Tibial artery (tissue), 4 donors: ENCODE measurements at regions not wholly inside any gene's neighbourhood (a gene's known extent, or its start where the extent isn't known, plus 50 kb on each side); places are given as distances from the start of the nearest gene placed in this dataset.

Experiments
- DNase-seq, 2 donors: peaks; one replicate each; pipeline ENCODE4 v3.0.0-alpha.2; 2019
- H3K27ac ChIP-seq, 2 donors: fragments of 200-600 bp; sonication (generic) in 1 of 2; 1 replicate in 1 of 2; 2 replicates in 1 of 2; pipeline ENCODE4 v1.5.1; 2018 to 2019; ENCODE audit warnings: mild to moderate bottlenecking in 1 of 2
- H3K27me3 ChIP-seq, 2 donors: fragments of 200-600 bp; sonication (generic) in 1 of 2; one replicate each; pipeline versions ENCODE4 v1.5.1 to v1.6.0; 2016 to 2019
- H3K36me3 ChIP-seq, 3 donors: fragments of 200-600 bp; sonication (generic) in 2 of 3; one replicate each; pipeline ENCODE4 v1.5.1; 2016 to 2019; ENCODE audit warnings: mild to moderate bottlenecking in 2 of 3
- H3K4me1 ChIP-seq, 4 donors: fragments of 200-600 bp; sonication (generic) in 2 of 4; 1 replicate in 3 of 4; 2 replicates in 1 of 4; pipeline ENCODE4 v1.5.1; 2016 to 2019
- H3K4me3 ChIP-seq, 2 donors: fragments of 200-600 bp; sonication (generic) in 1 of 2; 1 replicate in 1 of 2; 2 replicates in 1 of 2; pipeline ENCODE4 v1.5.1; 2018 to 2019; ENCODE audit warnings: mild to moderate bottlenecking in 2 of 2
- H3K9me3 ChIP-seq, 3 donors: fragments of 200-600 bp; sonication (generic) in 1 of 3; one replicate each; pipeline ENCODE4 v1.5.1; 2016 to 2019
- intact Hi-C: fragments of 100-400 bp; cut with DNase I; formaldehyde crosslinking; loops from one replicate; pipeline ENCODE4 v1.15.0; 2023; ENCODE audit warnings: low total_unique reads
- TF ChIP-seq, protein P1 (sequence below), 2 experiments: fragments of 200-600 bp in 1 of 2; fragments of 450-650 bp in 1 of 2; IDR thresholded peaks; one replicate each; pipeline ENCODE4 v1.5.1; 2017 to 2019; ENCODE audit warnings: antibody characterized with exemption in 2 of 2, mild to moderate bottlenecking in 1 of 2, moderate library complexity in 1 of 2

DNA sequence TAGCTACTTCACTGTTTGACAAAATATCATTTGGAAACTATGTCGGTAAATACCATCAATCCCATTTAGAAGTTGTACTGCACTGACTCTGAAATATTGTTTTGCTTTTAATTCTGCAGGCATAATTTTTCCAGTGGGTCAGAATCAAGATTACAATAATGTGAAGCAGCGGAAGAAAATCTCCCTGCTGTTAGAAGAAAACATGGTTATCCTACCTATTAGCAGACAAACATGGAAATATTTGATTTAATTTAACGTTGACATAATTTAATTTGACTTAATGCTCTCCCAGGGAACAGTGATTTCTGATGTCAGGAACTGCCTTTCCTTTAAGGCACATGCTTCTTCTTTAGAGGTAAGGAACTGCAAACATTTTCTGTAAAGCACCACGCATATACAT lies 634.0 kb downstream of the LTN1 start:
- DNase-seq: no peak
- Histone ChIP-seq H3K27ac (no peak overlapping the region), H3K9me3 (no peaks in the 10 kb centered on the region), H3K27me3 (no peaks in the 10 kb centered on the region), H3K4me1 (no peaks in the 10 kb centered on the region), H3K36me3 (no peaks in the 10 kb centered on the region), H3K4me3 (no peak overlapping the region)
- intact Hi-C loops: no loop called here
- TF ChIP-seq, protein P1, sequence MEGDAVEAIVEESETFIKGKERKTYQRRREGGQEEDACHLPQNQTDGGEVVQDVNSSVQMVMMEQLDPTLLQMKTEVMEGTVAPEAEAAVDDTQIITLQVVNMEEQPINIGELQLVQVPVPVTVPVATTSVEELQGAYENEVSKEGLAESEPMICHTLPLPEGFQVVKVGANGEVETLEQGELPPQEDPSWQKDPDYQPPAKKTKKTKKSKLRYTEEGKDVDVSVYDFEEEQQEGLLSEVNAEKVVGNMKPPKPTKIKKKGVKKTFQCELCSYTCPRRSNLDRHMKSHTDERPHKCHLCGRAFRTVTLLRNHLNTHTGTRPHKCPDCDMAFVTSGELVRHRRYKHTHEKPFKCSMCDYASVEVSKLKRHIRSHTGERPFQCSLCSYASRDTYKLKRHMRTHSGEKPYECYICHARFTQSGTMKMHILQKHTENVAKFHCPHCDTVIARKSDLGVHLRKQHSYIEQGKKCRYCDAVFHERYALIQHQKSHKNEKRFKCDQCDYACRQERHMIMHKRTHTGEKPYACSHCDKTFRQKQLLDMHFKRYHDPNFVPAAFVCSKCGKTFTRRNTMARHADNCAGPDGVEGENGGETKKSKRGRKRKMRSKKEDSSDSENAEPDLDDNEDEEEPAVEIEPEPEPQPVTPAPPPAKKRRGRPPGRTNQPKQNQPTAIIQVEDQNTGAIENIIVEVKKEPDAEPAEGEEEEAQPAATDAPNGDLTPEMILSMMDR (IDR thresholded peaks at IDR 0.05): no peak

DNA sequence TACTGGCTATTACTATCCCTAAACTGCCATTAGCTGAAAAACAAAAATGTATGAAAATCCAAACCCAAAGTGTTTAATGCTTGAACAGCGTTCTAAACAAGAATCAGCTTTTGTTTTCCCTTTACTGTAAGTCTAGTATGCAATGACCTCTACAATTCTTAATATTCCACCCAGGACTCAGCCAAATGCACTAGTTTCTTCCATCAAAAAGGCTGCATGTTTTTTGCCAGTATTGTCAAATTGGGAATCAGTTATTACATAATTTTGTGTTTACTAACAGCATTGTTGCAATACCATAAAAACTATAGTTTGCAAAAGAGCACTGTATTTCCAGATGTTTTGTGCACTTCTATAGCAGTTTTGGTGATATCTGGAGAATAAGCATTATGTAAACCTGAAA lies 634.5 kb downstream of the LTN1 start:
- intact Hi-C loops: no loop called here
- no peak for DNase-seq
- TF ChIP-seq, protein P1 (IDR thresholded peaks at IDR 0.05): no peak

DNA sequence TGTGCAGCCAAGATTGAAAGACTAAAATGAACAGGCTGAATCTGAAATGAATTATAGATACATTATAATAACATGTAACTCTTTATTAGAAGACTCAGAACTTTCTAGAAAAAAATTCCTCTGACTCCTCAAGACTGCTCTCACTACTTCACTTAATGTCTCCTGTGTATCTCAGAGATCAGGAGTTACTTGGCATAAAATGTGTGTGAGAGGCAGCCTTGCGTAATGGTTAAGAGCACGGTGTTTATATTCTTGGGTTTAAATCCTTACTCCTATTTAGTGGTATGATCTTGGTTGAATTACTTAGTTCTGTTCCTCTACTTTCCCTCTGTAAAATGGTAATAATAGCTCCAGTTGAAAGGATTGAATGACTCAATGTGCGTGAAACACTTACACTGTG lies 634.9 kb downstream of the LTN1 start:
- Histone ChIP-seq H3K4me3 (no peak overlapping the region), H3K27ac (no peak overlapping the region), H3K4me1 (no peaks in the 10 kb centered on the region), H3K36me3 (no peaks in the 10 kb centered on the region), H3K27me3 (no peaks in the 10 kb centered on the region), H3K9me3 (no peaks in the 10 kb centered on the region)
- DNase-seq: no peak
- intact Hi-C loops: no loop called here
- TF ChIP-seq, protein P1 (IDR thresholded peaks at IDR 0.05): no peak

More for the DNA sequence above, 634.5 kb downstream of the LTN1 start:
- no peaks in the 10 kb centered on the region for H3K36me3 ChIP-seq
- no peaks in the 10 kb centered on the region for H3K27me3 ChIP-seq
- H3K9me3 ChIP-seq: no peaks in the 10 kb centered on the region
- H3K4me3 ChIP-seq: no peak overlapping the region
- no peak overlapping the region for H3K27ac ChIP-seq
- H3K4me1 ChIP-seq: no peaks in the 10 kb centered on the region

DNA sequence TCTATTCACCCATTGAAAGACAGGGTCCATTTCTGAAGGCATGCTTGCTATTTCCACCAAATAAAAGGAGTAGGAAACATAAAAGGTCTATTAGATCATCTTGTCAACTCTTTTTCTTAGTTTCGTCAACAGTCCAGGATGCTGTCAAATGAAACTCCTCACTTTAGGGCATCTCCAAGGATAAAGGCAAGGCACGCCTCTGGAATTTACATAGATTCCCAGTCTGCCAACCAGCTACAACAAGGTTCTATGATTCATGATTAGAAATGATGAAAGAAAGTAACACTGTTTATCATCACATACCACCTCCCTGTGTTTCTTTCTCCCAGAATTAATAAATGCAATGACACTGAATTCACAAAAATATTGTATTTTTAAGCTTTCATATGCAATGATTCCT lies 636.3 kb downstream of the LTN1 start:
- Histone ChIP-seq H3K4me1 (no peaks in the 10 kb centered on the region), H3K27ac (no peak overlapping the region), H3K27me3 (no peaks in the 10 kb centered on the region), H3K36me3 (no peaks in the 10 kb centered on the region), H3K9me3 (no peaks in the 10 kb centered on the region), H3K4me3 (no peak overlapping the region)
- DNase-seq: no peak
- intact Hi-C loops: no loop called here
- TF ChIP-seq, protein P1 (IDR thresholded peaks at IDR 0.05): no peak

DNA sequence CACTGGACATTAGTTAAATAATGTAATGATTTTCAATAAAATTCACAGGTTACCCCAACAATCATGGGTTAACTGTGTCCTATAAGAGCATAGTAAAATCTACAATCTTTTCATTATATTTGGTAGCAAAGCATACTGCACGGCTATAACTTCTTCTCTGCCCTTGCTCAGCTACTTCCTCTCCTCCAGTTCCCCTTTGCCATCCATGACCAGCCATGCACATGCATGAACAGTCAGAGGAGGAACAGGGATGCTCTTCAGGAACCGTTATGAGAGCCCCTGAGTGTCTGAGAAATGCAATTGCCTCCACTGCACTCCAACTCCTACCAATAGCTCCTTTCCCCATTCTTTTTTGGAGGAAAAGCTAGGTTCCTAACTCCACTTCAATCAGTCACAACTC lies 646.7 kb downstream of the LTN1 start:
- intact Hi-C loops: no loop called here

More for the DNA sequence above, 646.7 kb downstream of the LTN1 start:
- H3K4me3 ChIP-seq: no peak overlapping the region
- no peaks in the 10 kb centered on the region for H3K27me3 ChIP-seq
- no peaks in the 10 kb centered on the region for H3K36me3 ChIP-seq
- DNase-seq: no peak
- H3K27ac ChIP-seq: no peak overlapping the region
- H3K4me1 ChIP-seq: no peaks in the 10 kb centered on the region
- no peaks in the 10 kb centered on the region for H3K9me3 ChIP-seq
- TF ChIP-seq, protein P1 (IDR thresholded peaks at IDR 0.05): no peak
